ENCODE measurements at regions not wholly inside any gene's neighbourhood (a gene's known extent, or its start where the extent isn't known, plus 50 kb on each side); places are given as distances from the start of the nearest gene placed in this dataset.

DNA sequence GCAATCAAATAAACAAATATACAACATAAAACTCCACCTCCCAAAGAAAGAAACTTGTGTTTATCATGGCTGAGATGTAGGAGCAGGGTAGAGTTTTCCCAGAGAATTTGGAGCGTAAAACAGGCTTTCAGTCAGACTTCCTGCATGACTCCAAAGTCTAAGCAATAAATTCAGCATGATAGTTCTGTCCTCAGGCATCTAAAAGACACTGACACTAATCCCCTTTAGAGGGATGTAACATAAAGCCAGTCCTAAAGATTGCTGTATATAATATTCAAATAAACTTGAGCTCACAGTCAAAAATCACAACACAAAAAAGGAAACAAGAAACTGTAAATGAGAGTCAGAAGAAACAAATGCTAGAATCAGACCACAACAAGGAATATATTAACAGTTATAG, 234.4 kb downstream of the CENPW start:
- H3K4me3 ChIP-seq: no peak overlapping the region
- no peak overlapping the region for H3K27ac ChIP-seq
- H3K27me3 ChIP-seq: no peaks in the 10 kb centered on the region
- H3K4me1 ChIP-seq: no peaks in the 10 kb centered on the region
- DNase-seq (ENCODE audit: low spot score in 2 of 2): no peak
- TF ChIP-seq POLR2A (IDR thresholded peaks at IDR 0.05) (no peak), EP300 (IDR thresholded peaks at IDR 0.05) (no peak)
- TF ChIP-seq, protein P1, sequence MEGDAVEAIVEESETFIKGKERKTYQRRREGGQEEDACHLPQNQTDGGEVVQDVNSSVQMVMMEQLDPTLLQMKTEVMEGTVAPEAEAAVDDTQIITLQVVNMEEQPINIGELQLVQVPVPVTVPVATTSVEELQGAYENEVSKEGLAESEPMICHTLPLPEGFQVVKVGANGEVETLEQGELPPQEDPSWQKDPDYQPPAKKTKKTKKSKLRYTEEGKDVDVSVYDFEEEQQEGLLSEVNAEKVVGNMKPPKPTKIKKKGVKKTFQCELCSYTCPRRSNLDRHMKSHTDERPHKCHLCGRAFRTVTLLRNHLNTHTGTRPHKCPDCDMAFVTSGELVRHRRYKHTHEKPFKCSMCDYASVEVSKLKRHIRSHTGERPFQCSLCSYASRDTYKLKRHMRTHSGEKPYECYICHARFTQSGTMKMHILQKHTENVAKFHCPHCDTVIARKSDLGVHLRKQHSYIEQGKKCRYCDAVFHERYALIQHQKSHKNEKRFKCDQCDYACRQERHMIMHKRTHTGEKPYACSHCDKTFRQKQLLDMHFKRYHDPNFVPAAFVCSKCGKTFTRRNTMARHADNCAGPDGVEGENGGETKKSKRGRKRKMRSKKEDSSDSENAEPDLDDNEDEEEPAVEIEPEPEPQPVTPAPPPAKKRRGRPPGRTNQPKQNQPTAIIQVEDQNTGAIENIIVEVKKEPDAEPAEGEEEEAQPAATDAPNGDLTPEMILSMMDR (IDR thresholded peaks at IDR 0.05): no peak
- H3K36me3 ChIP-seq: no peaks in the 10 kb centered on the region
- no peaks in the 10 kb centered on the region for H3K9me3 ChIP-seq
- whole genome bisulfite sequencing, 2 donors: 42 to 52% methylated on average over 1 of the region's 1 CpG

DNA sequence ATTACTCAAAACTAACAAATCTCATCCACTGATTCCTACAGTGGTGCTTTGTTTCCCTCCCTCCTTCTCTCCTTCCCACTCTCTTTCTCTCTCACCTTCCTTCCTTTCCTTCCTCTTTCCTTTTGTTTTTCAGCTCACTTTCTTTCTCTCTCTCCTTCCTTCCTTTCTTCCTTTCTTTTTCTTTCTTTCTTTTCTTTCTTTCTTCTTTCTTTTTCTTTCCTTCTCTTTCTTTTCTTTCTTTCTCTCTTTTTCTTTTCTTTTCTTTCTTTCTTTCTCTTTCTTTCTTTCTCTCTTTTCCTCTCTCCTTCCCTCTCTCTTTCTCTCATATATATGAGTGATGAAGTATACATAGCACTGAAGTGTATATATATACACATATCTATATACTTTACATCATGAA, 241.4 kb downstream of the CENPW start:
- no peak overlapping the region for H3K4me3 ChIP-seq
- H3K4me1 ChIP-seq: no peaks in the 10 kb centered on the region
- H3K27ac ChIP-seq: no peak overlapping the region
- H3K9me3 ChIP-seq: no peaks in the 10 kb centered on the region
- DNase-seq (ENCODE audit: low spot score in 2 of 2): no peak
- H3K36me3 ChIP-seq: no peaks in the 10 kb centered on the region
- TF ChIP-seq EP300 (IDR thresholded peaks at IDR 0.05) (no peak), POLR2A (IDR thresholded peaks at IDR 0.05) (no peak)
- TF ChIP-seq, protein P1 (IDR thresholded peaks at IDR 0.05): no peak
- H3K27me3 ChIP-seq: no peaks in the 10 kb centered on the region

DNA sequence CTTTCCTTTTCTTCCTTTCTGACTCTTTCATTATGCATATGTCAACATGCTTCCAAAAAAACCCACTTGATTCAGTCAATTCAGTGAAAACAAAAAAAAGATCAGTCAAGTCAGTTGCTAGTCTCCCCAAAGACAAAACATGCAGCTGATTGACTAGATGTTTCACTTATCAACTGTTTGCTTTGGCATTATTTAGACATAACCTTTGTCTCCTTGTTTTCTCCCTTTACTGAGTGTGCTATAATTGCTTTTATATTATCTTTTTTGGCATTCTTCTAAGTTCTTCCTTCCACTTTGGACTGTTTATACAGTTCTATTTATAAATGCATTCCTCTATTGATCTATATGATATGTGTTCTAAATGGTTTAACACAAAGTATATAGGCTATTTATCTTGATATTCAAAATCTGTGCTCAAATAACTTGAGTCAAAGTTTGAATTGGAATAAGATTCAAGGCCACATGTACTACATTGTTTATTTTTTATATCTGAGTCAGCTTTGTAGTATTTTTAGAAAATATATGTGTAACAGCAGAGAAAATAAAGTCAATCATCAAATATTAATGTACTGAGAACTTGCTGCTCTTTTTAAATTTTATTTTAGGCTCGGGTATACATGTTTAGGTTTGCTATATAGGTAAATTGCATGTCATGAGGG, 260.5 kb downstream of the CENPW start:
- Histone ChIP-seq H3K9me3 (peaks cover 0 to 6% (median 0%) of the 10 kb centered on the region in 4 donors), H3K27ac (no peak overlapping the region), H3K27me3 (no peaks in the 10 kb centered on the region), H3K4me1 (no peaks in the 10 kb centered on the region), H3K36me3 (no peaks in the 10 kb centered on the region), H3K4me3 (no peak overlapping the region)
- no peak for DNase-seq (ENCODE audit: low spot score in 2 of 2)
- 65 to 77% methylated on average over 1 of the region's 1 CpG for WGBS, 2 donors
- TF ChIP-seq, protein P1 (IDR thresholded peaks at IDR 0.05): no peak
- TF ChIP-seq EP300 (IDR thresholded peaks at IDR 0.05) (no peak), POLR2A (IDR thresholded peaks at IDR 0.05) (no peak)

DNA sequence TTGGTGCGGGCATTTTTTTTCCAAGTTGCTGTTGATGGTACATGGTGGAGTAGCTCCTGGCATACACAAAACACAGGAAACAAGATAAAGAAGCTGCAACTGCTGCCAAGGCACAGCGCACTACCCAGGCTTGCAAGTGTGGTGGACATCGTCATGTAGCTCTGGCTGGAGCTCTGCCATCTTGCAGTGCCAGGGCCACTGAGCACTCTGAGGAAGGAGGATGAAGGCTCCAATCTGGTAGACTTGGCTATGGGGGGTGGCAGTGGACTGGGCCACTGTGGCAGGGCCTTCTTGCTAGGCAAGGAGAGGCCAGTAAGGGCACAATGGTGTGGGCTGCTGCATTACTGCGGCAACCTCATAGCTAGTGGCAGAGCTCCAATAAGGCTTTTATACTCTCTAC, 263.5 kb downstream of the CENPW start:
- Histone ChIP-seq H3K4me1 (no peaks in the 10 kb centered on the region), H3K27me3 (no peaks in the 10 kb centered on the region), H3K27ac (no peak overlapping the region), H3K9me3 (peaks cover 0 to 7% (median 0%) of the 10 kb centered on the region in 4 donors), H3K36me3 (no peaks in the 10 kb centered on the region), H3K4me3 (no peak overlapping the region)
- no peak for DNase-seq (ENCODE audit: low spot score in 2 of 2)
- WGBS, 2 donors: 88 to 94% methylated on average over 4 of the region's 4 CpGs
- no peak for TF ChIP-seq EP300 (IDR thresholded peaks at IDR 0.05)
- TF ChIP-seq, protein P1 (IDR thresholded peaks at IDR 0.05): no peak
- no peak for TF ChIP-seq POLR2A (IDR thresholded peaks at IDR 0.05)

DNA sequence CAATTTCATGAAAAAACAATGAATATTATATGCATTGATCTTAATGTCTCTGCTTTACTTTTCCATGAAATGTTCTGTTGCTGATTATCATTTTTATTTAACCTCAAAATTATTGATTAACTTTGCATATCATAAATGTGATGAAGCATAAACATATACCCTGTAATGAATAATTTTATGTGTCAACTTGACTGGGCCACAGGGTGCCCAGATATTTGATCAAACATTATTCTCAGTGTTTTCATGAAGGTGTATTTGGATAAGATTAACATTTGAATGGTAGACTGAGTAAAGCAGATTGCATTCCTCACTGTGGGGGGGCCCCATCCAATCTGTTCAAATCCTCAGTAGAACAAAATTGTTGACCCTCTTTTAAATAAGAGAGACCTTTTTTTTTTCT, 265.2 kb downstream of the CENPW start:
- Histone ChIP-seq H3K36me3 (no peaks in the 10 kb centered on the region), H3K4me3 (no peak overlapping the region), H3K27ac (no peak overlapping the region), H3K4me1 (no peaks in the 10 kb centered on the region), H3K9me3 (peaks cover 0 to 11% (median 0%) of the 10 kb centered on the region in 4 donors), H3K27me3 (no peaks in the 10 kb centered on the region)
- DNase-seq (ENCODE audit: low spot score in 2 of 2): no peak
- no peak for TF ChIP-seq POLR2A (IDR thresholded peaks at IDR 0.05)
- no peak for TF ChIP-seq EP300 (IDR thresholded peaks at IDR 0.05)
- TF ChIP-seq, protein P1 (IDR thresholded peaks at IDR 0.05): no peak
